Kidney epithelial cell (primary cell): ENCODE measurements at regions not wholly inside any gene's neighbourhood (a gene's known extent, or its start where the extent isn't known, plus 50 kb on each side); places are given as distances from the start of the nearest gene placed in this dataset.

Source experiments
- DNase-seq: peaks from one replicate; pipeline ENCODE4 v3.0.0-alpha.2; 2010; ENCODE audit warnings: low read depth
- H3K27me3 ChIP-seq: 2 replicates; pipeline ENCODE4 v1.6.0; 2011; ENCODE audit warnings: low read length; ENCODE audit not compliant: control insufficient read depth, insufficient read depth
- H3K36me3 ChIP-seq: 2 replicates; pipeline ENCODE4 v1.5.1; 2011; ENCODE audit warnings: low read length; ENCODE audit not compliant: control insufficient read depth, insufficient read depth
- H3K4me3 ChIP-seq: 2 replicates; pipeline ENCODE4 v1.5.1; 2011; ENCODE audit warnings: low read depth, mild to moderate bottlenecking, control low read depth, low read length
- TF ChIP-seq, protein P1 (sequence below): IDR thresholded peaks from 2 replicates; pipeline ENCODE4 v1.5.1; 2011; ENCODE audit warnings: mild to moderate bottlenecking, moderate library complexity, low read length, control low read depth, inconsistent platforms; ENCODE audit not compliant: insufficient read depth, poor library complexity, severe bottlenecking

DNA sequence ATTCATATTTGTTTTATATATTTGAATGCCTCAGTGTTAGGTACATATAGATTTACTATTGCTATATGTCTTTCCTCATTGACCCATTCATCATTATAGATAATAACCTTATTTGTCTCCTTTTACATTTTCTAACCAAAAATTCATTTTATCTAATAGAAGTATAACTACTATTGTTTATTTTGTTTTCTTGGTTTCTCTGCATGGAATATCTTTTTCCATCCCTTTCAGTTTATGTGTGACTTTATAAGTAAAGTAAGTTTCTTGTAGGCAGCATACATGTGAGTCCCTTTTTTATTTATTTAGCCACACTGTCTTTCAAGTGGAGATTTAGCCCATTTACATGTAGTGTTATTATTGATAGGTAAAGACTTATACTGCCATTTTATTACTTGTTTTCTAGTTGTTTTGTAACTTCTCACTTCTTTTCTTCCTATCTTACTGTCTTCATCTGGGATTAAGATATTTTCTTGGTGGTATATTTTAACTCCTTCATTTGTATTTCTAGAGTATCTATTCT lies 572.0 kb upstream of the MAN1A1 start:
- DNase-seq: no peak
- H3K4me3 ChIP-seq: no peak overlapping the region
- TF ChIP-seq, protein P1, sequence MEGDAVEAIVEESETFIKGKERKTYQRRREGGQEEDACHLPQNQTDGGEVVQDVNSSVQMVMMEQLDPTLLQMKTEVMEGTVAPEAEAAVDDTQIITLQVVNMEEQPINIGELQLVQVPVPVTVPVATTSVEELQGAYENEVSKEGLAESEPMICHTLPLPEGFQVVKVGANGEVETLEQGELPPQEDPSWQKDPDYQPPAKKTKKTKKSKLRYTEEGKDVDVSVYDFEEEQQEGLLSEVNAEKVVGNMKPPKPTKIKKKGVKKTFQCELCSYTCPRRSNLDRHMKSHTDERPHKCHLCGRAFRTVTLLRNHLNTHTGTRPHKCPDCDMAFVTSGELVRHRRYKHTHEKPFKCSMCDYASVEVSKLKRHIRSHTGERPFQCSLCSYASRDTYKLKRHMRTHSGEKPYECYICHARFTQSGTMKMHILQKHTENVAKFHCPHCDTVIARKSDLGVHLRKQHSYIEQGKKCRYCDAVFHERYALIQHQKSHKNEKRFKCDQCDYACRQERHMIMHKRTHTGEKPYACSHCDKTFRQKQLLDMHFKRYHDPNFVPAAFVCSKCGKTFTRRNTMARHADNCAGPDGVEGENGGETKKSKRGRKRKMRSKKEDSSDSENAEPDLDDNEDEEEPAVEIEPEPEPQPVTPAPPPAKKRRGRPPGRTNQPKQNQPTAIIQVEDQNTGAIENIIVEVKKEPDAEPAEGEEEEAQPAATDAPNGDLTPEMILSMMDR: no peak

DNA sequence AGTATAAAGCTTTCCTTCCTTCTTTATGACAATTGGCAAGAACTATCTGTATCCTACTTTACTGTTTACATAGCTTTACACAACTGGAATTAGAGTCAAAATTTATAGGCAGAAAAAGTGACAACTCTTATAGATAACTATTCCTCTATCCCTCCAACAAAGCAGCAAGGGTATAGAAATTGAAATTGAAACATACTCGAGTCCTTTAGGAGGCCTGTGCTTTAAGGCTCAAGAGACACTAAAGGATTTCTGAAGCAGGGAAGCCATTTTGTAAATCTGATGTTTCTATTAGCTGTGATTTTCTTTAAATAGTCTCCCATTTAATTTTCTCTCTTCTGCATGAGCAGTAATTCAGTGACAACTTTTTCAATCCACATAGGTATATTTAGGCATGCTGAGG lies 567.6 kb upstream of the MAN1A1 start:
- TF ChIP-seq, protein P1: no peak
- DNase-seq: no peak

More for the DNA sequence above, 572.0 kb upstream of the MAN1A1 start:
- no peaks in the 10 kb centered on the region for H3K36me3 ChIP-seq
- H3K27me3 ChIP-seq: no peaks in the 10 kb centered on the region

DNA sequence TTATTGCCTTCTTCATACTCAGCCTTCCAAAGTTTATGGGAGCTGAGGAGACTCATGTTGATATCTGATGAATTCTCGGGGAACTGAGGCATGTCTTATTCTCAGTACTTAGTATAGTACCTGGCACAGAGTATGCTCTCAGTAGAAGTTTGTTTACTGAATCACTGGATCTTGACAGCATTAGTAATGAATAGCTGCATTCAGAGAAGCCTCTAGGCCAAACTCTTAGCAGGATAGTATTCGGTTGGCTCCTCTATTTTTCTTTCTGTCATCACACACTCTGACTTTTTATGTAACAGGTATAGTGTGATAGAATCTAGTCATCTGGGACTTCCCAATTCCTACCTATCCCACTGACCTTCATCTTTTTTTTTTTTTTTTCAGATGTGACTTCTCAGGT lies 566.4 kb upstream of the MAN1A1 start:
- no peak for DNase-seq
- Histone ChIP-seq H3K27me3 (no peaks in the 10 kb centered on the region), H3K4me3 (no peak overlapping the region), H3K36me3 (no peaks in the 10 kb centered on the region)
- TF ChIP-seq, protein P1: no peak

More for the DNA sequence above, 567.6 kb upstream of the MAN1A1 start:
- Histone ChIP-seq H3K27me3 (no peaks in the 10 kb centered on the region), H3K4me3 (no peak overlapping the region), H3K36me3 (no peaks in the 10 kb centered on the region)

DNA sequence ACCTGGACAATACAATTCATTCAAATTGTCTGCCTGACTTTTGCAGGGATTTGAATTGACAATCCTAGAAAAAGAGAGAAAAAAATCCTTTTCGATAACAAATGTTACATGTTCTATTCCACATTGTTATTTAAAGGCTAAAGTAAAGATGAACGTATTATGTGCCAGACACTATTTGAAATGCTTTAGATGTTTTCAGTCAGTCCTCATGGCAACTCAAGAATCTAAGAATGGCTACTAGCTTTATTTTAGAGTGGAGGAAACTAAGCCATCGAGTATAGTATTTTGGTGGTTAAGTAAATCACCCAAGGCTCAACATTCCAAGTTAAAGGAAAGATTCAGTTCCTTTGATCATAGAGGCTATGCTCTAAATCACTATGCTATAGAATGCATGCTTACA lies 558.6 kb upstream of the MAN1A1 start:
- H3K27me3 ChIP-seq: no peaks in the 10 kb centered on the region
- no peaks in the 10 kb centered on the region for H3K36me3 ChIP-seq
- no peak for DNase-seq
- H3K4me3 ChIP-seq: no peak overlapping the region
- TF ChIP-seq, protein P1: no peak

DNA sequence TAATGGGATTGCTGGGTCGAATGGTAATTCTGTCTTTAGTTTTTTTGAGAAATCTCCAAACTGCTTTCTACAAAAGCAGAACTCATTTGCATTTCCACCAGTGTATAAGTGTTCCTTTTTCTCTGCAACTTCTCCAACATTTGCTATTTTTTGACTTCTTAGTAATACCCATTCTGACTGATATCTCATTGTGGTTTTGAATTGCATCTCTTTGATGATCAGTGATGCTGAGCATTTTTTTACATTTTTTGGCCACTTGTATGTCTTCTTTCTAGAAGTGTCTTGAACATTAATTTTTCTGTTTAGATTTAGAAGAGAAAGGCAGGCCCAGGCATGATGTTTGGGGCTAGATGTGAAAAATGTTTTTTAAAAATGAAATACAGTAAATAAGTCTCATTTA lies 553.1 kb upstream of the MAN1A1 start:
- Histone ChIP-seq H3K4me3 (no peak overlapping the region), H3K36me3 (no peaks in the 10 kb centered on the region), H3K27me3 (no peaks in the 10 kb centered on the region)
- TF ChIP-seq, protein P1: no peak
- no peak for DNase-seq

DNA sequence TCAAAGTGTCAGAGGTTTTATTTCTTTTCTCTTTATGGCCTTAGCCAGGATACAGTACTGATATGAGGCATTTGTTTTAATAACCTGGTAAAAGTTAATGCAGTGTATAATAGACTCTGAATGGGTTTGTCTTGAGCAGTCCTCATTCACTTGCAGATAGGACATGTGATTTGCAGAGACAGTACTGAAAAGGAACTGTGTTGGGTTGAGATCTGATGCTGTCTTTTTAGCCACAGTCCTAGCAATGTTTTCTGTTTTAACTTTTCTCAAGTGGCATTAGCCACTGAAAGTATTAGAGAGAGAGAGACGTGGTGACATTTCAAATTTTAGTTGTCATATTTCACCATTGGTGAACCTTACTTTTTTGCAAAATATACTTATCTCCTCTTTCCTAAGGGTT lies 547.2 kb upstream of the MAN1A1 start:
- Histone ChIP-seq H3K4me3 (no peak overlapping the region), H3K27me3 (no peaks in the 10 kb centered on the region), H3K36me3 (no peaks in the 10 kb centered on the region)
- TF ChIP-seq, protein P1: no peak
- no peak for DNase-seq
